ENCODE measurements at regions not wholly inside any gene's neighbourhood (a gene's known extent, or its start where the extent isn't known, plus 50 kb on each side); places are given as distances from the start of the nearest gene placed in this dataset.

DNA sequence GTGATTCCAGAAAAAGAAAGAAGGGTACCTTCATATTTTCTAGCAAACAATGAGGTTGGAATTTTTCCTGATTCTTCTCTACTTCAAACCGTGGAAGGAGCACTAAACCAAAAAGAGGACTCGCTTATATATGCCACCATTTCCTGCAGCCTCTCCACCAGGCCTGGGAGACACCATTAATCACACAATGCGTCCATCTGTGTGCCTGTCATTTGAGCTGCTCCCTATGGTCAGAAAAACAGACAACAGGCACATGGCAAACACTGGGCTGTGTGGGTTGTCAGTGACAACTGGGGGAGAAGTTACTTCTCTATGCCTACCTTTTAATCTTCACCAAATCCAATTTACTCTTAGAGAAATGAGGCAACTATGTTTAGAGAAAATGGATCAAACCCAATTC, 71.9 kb downstream of the NR2F2 start (continued):
- TF ChIP-seq, protein P1, sequence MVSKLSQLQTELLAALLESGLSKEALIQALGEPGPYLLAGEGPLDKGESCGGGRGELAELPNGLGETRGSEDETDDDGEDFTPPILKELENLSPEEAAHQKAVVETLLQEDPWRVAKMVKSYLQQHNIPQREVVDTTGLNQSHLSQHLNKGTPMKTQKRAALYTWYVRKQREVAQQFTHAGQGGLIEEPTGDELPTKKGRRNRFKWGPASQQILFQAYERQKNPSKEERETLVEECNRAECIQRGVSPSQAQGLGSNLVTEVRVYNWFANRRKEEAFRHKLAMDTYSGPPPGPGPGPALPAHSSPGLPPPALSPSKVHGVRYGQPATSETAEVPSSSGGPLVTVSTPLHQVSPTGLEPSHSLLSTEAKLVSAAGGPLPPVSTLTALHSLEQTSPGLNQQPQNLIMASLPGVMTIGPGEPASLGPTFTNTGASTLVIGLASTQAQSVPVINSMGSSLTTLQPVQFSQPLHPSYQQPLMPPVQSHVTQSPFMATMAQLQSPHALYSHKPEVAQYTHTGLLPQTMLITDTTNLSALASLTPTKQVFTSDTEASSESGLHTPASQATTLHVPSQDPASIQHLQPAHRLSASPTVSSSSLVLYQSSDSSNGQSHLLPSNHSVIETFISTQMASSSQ (IDR thresholded peaks at IDR 0.05; ENCODE audit: low read depth) = no peak
- TF ChIP-seq, protein P1 (CRISPR knock-in tag; IDR thresholded peaks at IDR 0.05; ENCODE audit: borderline replicate concordance) = no peak
- TF ChIP-seq, protein P2, sequence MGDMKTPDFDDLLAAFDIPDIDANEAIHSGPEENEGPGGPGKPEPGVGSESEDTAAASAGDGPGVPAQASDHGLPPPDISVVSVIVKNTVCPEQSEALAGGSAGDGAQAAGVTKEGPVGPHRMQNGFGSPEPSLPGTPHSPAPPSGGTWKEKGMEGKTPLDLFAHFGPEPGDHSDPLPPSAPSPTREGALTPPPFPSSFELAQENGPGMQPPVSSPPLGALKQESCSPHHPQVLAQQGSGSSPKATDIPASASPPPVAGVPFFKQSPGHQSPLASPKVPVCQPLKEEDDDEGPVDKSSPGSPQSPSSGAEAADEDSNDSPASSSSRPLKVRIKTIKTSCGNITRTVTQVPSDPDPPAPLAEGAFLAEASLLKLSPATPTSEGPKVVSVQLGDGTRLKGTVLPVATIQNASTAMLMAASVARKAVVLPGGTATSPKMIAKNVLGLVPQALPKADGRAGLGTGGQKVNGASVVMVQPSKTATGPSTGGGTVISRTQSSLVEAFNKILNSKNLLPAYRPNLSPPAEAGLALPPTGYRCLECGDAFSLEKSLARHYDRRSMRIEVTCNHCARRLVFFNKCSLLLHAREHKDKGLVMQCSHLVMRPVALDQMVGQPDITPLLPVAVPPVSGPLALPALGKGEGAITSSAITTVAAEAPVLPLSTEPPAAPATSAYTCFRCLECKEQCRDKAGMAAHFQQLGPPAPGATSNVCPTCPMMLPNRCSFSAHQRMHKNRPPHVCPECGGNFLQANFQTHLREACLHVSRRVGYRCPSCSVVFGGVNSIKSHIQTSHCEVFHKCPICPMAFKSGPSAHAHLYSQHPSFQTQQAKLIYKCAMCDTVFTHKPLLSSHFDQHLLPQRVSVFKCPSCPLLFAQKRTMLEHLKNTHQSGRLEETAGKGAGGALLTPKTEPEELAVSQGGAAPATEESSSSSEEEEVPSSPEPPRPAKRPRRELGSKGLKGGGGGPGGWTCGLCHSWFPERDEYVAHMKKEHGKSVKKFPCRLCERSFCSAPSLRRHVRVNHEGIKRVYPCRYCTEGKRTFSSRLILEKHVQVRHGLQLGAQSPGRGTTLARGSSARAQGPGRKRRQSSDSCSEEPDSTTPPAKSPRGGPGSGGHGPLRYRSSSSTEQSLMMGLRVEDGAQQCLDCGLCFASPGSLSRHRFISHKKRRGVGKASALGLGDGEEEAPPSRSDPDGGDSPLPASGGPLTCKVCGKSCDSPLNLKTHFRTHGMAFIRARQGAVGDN (CRISPR knock-in tag; IDR thresholded peaks at IDR 0.05) = no peak
- TF ChIP-seq, protein P3, sequence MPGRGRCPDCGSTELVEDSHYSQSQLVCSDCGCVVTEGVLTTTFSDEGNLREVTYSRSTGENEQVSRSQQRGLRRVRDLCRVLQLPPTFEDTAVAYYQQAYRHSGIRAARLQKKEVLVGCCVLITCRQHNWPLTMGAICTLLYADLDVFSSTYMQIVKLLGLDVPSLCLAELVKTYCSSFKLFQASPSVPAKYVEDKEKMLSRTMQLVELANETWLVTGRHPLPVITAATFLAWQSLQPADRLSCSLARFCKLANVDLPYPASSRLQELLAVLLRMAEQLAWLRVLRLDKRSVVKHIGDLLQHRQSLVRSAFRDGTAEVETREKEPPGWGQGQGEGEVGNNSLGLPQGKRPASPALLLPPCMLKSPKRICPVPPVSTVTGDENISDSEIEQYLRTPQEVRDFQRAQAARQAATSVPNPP (CRISPR knock-in tag; IDR thresholded peaks at IDR 0.05) = no peak
- no peak for TF ChIP-seq SKI (IDR thresholded peaks at IDR 0.05; ENCODE audit: partially characterized antibody)
- no peak for TF ChIP-seq ATF7 (IDR thresholded peaks at IDR 0.05)
- TF ChIP-seq ATF7 (CRISPR knock-in tag; IDR thresholded peaks at IDR 0.05) = no peak
- no peak for TF ChIP-seq ZNF713 (CRISPR knock-in tag; IDR thresholded peaks at IDR 0.05)
- no peak for TF ChIP-seq NFKB2 (CRISPR knock-in tag; IDR thresholded peaks at IDR 0.05; ENCODE audit: borderline replicate concordance)

Data from HepG2 (cell line).